GM21528 (cell line): ENCODE measurements at regions not wholly inside any gene's neighbourhood (a gene's known extent, or its start where the extent isn't known, plus 50 kb on each side); places are given as distances from the start of the nearest gene placed in this dataset.
"Not testable (repeated sequence)": the region's sequence is repeated elsewhere in the genome, so short reads cannot be mapped to it uniquely, and the experiment has no call there.

ENCODE experiments used
- ATAC-seq: cut with Tn5 transposase; IDR thresholded peaks from one replicate; pipeline ENCODE4 v1.9.1; 2021; ENCODE audit warnings: mild to moderate bottlenecking, moderate library complexity; ENCODE audit not compliant: unreplicated experiment, low FRiP score

DNA sequence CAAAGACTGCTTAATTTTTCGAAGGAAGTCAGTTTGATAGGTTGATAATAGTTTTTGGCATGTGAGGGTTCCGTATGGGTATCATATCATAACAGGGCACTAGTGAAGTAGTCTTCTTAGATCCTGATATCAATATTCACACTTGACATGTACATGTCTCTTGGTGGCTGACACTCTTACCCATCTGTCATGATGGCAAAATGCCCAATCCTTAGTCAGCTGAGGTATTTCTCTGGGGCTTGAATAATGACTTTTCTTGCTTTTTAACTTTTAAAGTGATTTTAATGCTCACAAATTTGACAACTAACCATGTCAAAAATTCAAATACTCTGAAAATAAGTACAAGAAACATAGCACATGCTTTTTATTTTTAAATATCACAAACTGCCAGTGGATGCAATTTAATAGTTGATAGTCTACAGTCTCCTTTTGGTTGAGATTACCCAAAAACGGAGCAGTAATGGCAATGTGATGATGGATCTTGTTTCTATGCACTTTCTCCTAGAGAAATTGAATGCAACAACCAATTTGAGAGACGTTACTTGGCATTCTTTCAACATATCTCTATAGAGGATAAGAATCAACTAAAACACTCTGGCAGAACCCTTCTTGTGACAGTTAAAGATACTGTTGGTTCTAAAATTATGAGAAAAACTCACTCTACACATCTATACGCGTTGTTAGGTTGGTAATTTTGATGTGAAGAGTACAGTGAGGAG is 552.9 kb upstream of the PABPC4L start:
- no peak for ATAC-seq

DNA sequence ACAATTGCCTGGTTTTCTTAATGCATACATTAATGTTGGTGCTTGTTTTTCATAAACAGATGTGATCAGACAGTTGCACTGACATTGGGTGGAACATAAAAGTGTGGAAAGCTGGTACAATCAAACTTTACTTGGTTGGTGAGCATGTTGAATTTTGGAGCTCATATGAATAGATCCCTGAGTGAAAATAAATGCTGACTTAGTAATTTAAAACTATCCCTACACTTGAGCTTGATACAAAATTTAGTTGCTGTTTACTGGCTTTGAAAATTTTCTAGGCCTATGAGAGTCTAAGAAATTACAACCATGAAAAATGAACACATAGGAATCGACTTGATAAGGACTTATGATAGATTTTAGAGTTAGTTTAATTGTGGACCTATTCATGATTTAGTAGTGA is 551.8 kb upstream of the PABPC4L start:
- no peak for ATAC-seq

DNA sequence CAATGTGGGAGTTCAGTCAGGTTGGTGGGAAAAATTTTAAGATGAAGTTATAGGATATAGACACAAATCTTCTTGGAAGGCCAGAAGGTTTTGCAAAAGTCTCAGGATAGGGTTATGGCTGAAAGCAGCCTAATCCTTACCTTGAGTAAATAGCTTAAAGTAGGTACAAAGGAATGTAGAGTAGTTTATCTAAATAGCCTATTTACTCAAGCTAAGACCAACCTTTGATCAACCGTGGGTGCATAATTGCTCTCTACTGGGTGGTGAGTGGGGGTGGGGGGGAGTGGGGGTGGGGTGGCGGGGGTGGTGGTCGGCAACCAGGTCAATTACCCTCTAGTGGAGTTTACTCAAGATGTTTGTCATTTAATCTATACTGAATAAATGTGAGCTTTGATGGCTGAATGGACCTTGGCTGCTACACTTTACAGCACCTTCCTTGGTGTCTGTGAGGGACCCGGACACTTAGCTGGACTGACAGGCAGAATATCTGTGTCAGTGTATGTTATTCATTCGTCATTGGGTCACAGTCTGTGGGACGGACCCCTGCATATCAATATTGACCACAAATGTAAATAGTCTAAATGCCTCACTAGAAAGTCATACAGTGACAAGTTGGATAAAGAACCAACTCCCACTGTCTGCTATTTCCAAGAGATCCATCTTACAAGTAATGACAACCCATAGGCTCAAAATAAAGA is 545.7 kb upstream of the PABPC4L start:
- ATAC-seq: no peak

DNA sequence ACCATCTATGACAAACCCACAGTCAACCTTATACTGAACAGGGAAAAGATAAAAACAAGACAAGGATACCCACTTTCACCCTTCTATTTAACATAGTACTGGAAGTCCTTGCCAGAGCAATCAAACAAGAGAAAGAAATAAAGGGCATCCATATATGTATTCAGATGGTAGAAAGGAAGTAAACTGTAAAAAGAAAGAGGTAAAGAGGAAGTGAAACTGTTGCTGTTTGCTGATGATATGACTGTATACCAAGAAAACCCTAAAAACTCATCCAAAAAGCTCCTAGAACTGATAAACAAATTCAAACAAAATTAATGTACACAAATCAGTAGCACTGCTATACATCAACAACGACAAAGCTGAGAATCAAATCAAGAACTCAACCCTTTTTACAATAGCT is 538.7 kb upstream of the PABPC4L start:
- no peak for ATAC-seq

DNA sequence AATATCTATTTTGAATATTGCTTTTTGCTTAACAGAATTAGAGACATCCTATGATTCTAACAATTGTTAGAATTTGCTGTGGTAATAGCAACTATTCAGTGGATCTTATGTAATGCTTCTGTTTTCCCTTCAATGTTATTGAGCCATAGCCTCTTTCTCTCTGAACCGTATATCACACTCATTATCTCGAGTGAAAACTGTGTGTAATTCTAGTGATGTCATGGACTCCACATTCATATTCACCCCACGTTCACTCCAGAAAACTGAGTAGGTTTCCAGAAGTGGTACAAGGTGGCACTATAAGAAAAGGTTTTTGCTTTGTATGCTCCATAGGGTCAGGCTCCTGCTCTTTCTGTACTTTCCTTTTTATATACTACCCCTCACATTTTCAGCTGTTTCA is 534.3 kb upstream of the PABPC4L start:
- ATAC-seq: no peak

DNA sequence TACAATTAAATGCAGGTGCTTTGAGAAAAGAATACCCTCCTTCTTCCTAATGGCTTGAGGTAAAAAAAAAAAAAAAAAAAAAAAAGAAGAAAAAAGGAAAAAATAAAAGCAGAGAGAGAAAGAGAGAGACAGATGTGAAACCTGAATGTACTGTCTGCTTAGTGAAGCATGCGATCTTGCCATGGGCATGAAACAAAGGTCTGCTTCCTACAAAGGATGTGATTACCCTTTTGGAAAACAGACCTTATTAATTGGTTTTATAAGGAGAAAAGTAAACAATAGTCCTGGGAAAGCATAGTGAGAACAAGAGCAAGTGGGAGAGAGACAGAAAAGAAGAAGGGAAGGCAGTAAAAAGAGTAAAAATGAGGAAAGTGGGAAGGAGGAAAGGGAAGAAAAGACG is 526.1 kb upstream of the PABPC4L start:
- ATAC-seq: no peak

DNA sequence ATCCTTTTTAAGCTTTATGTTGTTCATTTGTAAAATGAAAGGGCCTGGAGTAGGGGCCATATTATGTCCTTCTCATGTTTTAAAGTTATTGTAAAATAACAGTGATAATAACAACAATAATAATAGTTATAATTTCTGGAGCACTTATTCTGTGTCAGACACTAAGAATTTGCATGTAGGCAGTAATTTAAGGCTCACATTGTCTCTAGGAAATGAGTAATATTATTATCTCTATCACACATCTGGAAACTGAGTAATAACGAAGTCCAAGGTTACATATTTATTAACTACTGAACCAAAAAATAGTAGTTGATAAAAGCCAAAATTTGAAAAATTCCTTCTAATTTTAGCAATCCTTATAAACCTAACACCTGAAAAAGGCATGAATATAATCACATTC is 520.7 kb upstream of the PABPC4L start:
- no peak for ATAC-seq

DNA sequence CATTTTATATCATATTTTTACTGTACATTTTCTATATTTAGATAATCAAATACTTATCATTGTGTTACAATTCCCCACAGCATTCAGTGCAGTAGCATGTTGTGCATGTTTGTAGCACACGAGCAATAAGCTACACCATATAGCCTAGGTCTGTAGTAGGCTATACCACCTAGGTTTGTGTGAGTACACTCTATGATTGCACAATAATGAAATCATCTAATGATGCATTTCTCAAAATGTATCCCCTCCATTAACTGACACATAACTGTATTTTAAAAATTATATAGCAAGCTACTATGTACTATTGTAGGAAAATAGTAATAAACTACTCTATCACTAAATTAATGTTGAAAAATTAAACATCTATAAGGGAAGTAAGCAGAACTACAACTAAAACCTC is 518.4 kb upstream of the PABPC4L start:
- no peak for ATAC-seq

DNA sequence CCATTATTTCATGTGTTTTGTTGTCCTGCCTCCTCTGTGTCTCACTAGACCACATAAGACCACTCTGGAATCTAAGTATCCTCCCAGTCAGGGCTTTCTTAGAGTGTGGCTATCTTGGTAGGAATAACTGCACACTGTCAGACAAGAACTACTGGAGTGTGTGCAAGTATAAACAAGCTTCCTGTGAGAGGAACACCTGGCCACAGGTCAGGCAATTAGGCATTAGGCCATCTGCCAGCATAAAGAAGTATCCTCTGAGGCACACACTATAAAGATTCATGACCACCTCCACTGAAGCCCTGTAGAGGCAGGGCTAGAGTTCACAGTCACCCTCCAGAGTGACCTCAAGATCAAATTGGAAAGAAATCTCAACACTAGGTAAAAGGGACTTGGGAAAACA is 507.0 kb upstream of the PABPC4L start:
- ATAC-seq: no peak

DNA sequence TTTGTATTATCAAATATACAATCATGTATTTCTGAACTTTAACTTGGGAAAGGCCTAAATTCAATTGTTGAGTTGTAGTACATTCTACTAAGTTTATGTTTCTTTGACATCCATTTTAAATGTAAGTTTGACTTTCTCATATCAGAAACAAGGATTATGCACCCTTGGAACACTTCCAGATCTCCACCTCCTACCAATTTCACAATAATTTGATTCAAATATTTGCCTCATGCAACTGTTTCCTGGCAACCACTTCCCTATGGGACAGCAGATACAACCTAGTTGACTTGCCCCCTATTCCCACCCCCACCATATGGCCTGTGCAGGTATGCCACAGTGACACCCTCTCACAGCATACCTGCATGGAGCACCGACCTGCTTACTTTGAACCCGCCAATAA is 506.4 kb upstream of the PABPC4L start:
- ATAC-seq: no peak

DNA sequence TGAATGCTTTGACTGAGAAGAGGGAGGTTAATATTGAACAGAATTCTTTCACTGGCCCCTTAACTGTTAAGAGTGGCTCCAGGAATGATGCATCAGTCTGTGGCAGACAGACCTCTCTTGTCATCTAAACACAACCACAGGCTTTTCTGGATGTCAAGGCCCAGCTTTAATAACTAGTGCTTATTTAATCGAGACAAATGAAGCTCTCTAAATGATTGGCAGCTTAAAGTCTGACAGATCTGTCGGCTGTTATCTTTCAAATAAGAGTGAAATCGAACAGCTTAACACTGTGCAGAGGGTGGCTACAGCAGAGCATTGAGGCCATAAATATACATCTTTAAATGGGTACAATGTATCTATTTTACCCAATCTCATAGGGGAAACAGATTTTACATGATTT is 500.8 kb upstream of the PABPC4L start:
- no peak for ATAC-seq

DNA sequence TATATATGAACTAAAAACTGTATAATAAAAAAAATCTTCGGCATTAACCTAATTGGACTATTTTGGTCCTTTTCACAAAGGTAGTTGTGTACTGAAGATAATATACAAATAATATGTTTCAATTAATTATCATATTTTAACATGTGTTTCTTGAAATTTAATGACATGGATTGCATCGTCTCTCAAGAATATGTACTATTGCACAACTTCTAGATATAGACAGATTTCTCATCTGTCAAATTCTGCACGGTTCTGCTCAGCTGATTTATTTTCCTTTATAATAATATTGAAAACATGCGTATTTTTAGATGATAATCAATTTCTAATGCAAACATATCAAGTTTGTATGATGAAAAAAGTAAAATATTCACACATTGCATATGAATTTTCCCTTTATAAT is 498.7 kb upstream of the PABPC4L start:
- ATAC-seq: no peak

DNA sequence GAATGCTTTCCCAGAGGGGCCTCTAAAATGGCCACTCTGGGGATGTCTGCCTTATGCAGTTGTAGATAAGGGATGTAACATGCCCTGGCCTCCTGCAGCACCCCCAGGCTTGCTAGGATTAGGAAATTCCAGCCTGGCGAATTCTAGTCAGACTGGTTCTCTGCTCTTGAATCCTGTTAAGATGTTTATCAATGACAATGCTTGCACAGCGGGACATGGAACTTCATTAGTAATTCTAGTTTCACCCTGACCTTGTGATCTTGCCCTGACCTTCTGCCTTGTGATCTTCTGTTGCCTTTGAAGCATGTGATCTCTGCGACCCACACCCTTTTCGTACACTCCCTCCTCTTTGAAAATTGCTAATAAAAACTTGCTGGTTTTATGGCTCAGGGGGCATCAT is 497.2 kb upstream of the PABPC4L start:
- not testable (repeated sequence) for ATAC-seq

DNA sequence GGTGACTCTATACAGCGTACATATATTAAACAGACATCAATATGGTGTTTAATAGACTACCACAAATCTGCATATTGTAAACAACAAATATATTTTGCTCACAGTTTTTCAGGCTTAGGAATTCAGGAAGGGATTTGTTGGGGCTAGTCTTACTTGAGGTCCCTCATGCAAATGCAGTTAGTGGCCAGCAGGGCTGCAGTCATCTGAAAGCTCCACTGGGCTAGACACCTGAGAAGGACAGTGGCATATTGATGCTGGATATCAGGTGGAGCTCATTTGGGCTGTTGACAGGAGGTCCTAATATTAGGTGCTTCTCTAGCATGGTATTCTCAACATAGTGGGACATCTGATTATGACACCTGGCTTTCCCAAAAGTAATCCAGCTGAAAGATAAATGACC is 493.8 kb upstream of the PABPC4L start:
- no peak for ATAC-seq

DNA sequence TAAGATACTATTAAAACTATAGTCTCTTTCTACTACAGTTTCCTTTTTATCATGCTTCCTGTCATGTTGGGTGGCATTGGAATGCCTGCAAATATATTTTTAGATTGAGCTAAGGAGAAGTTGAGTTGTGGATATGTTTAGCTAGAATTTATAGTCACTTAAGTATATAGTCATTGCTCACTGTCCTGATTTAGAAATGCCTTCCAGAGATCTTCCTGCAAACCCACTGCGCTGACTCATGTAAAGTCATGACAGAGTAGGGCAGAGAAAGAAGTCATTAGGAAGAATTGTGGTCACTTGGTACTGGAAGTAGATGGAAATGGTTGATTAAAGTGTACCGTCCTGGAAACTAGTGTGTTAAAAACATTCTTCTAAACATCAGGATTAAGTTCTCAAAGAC is 490.3 kb upstream of the PABPC4L start:
- ATAC-seq: no peak

DNA sequence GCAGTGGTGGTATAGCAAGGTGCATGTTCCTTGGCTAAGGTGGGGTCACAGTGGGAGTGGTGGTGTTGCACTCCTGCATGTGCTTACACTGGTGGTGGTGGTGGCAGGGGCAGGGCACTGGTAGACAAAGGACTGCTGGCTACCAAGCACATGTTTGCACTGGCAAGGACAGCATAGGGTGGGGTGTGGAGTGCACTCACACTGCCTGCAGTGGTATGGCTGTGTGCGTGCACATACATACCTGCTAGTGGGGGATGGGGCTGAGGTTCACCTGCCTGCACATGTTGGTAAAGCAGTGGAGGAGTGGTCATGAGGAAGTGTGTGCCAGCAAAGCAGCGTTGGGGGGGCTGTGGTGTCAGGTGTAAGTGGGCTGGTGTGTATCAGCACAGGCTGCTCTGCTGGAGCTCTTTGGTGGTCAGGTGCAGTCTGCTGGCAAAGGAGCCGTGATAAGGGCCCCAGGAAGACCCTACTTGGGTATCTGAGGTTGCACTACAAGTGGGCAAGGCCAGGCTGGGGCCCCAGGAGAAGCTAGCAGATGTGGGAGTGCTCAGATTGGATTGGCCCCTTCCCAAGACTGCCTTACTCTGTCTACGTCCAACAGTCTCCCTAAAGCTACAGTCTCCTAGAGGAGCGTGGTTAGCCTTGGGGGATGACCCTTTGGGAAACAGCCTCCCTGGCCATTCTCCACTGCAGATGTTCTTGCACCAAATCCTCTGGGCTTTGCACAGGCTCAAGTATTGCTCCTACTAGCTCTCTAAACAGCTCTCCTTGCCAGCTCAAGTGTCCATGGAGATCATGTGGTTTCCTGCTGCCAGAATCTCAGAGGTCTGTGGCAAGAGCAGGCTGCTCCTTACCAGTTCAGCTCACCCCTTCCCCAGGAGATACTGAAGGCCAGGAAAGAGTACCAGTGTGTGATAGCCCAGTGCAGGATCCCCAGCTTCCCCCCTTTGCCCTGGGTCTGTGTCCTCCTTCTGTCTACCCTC is 486.3 kb upstream of the PABPC4L start:
- no peak for ATAC-seq

DNA sequence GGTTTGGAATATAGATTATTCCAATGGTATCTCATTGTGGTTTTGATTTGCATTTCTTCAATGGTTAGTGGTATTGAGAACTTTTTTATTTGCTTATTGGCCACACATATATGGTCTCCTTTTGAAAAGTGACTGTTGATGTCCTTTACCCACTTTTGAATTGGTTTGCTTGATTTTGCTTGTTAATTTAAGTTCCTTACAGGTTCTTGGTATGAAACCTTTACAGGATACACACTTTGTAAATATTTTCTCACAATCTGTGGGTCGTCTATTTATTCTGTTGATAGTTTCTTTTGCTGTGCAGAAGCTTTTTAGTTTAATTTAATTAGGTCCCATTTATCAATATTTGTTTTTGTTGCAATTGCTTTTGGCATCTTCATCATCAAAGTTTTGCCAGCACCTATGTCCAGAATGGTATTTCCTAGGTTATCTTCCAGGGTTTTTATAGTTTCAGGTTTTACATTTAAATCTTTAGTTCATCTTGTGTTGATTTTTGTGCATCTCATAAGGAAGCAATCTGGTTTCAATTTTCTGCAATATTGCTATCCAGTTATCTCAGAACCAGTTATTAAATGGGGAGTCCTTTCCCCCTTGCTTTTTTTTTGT is 475.7 kb upstream of the PABPC4L start:
- no peak for ATAC-seq

DNA sequence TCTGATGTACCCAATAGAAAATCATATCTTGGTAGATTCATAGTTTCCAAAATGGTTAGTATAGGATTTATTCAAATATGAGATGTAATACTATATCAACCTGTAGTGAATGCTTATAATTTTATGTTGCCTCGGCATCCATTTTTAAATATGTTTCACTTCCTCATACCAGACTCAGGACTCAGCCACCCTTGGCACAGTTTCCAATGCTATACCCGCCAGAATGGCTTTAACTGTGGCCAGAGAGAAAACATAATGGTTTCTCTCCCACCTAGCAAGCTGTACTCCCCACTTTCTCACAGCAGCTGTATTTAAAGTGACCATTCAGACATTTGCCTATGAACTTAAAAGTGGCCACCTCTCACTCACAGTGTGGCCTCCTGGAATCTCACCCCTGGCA is 466.6 kb upstream of the PABPC4L start:
- no peak for ATAC-seq

DNA sequence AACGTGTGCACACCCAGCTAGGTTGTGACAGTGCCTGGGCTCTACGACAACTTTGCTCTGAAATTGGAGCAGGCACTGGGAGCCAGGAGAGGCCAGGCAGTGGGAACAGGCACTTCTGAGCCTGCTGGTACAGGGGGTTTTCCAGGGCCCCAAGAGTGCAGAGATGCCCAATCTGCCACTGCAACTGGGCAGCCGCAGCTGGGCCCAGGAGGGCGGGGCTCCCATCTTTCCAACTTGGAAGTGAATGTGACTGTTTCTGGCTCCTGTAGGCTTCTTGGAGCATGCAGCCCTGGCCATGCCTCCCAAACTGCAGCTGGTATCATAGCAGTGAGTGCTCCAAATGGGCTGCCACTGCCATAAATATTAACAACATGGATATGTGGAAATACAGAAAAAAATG is 465.1 kb upstream of the PABPC4L start:
- no peak for ATAC-seq

DNA sequence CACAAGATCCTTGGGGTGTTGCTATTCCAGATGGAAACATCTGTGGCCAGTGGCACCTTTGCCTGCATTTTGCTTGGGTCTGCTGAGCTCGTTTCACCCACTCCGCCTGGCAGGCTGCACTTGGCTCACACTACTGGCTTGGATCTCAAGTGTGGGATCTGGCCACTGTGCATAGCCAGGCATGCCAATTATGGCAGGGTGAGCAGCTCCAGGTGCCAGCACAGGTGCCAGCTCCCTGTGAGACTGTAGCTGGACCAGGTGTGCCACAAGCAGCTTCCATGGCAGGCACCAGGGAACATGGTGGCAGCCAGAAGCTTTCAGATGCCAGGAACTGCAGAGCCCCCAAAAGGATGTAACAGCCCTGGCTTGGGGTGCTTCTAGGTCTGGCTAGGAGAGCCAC is 463.8 kb upstream of the PABPC4L start:
- no peak for ATAC-seq

DNA sequence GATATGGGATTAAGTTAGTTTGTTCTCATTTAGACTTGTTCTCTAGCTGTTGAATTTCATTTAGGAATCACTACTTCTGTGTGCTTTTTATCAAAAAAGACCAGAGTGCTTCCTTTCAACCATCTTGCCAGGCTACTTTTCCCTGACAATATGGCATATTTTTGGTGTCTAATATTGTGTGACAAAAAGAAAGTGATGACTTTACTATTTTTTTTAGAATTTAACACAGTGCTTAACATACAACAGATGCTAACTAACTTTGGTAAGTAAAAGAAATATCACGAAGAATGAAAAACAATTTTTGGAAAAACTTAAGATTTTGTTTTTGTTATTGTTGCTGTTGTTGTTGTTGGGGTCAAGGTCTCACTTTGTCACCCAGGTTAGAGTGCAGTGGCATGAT is 462.2 kb upstream of the PABPC4L start:
- no peak for ATAC-seq
